Ishikawa (cell line): ENCODE measurements at regions not wholly inside any gene's neighbourhood (a gene's known extent, or its start where the extent isn't known, plus 50 kb on each side); places are given as distances from the start of the nearest gene placed in this dataset.

Experiments used
- CEBPB ChIP-seq: IDR thresholded peaks from 2 replicates; pipeline ENCODE4 v1.6.1; 2012
- CREB1 ChIP-seq: IDR thresholded peaks from 2 replicates; pipeline ENCODE4 v1.6.1; 2012; ENCODE audit warnings: low read depth
- EGR1 ChIP-seq: IDR thresholded peaks from 2 replicates; pipeline ENCODE4 v1.6.1; 2012
- EP300 ChIP-seq: IDR thresholded peaks from 2 replicates; pipeline ENCODE4 v1.6.1; 2012; ENCODE audit warnings: borderline replicate concordance
- FOXM1 ChIP-seq: IDR thresholded peaks from 2 replicates; pipeline ENCODE4 v1.6.1; 2012; ENCODE audit warnings: low read depth, borderline replicate concordance
- NFIC ChIP-seq: IDR thresholded peaks from 2 replicates; pipeline ENCODE4 v1.6.1; 2012
- RAD21 ChIP-seq: IDR thresholded peaks from 2 replicates; pipeline ENCODE4 v1.6.1; 2012; ENCODE audit warnings: low read depth
- REST ChIP-seq: IDR thresholded peaks from 2 replicates; pipeline ENCODE4 v1.6.1; 2012; ENCODE audit warnings: low read depth, mild to moderate bottlenecking
- TAF1 ChIP-seq: IDR thresholded peaks from 2 replicates; pipeline ENCODE4 v1.6.1; 2012; ENCODE audit warnings: low read depth, mild to moderate bottlenecking
- TCF12 ChIP-seq: IDR thresholded peaks from 2 replicates; pipeline ENCODE4 v1.6.1; 2012; ENCODE audit warnings: low read depth
- TEAD4 ChIP-seq: IDR thresholded peaks from 2 replicates; pipeline ENCODE4 v1.6.1; 2012
- USF1 ChIP-seq: IDR thresholded peaks from 2 replicates; pipeline ENCODE4 v1.6.1; 2012
- YY1 ChIP-seq: IDR thresholded peaks from 2 replicates; pipeline ENCODE4 v1.6.1; 2012; ENCODE audit warnings: low read depth
- ZBTB7A ChIP-seq: IDR thresholded peaks from 2 replicates; pipeline ENCODE4 v1.6.1; 2012; ENCODE audit warnings: low read depth
- TF ChIP-seq, protein P1 (sequence below): IDR thresholded peaks from 2 replicates; pipeline ENCODE4 v1.6.1; 2012

GRCh38 chr3:31421314-31422048 lies 111.2 kb upstream of the STT3B start:
- TF ChIP-seq YY1 (no peak), TAF1 (no peak), CREB1 (no peak), EP300 (no peak), FOXM1 (no peak), RAD21 (no peak), ZBTB7A (no peak), REST (no peak), CEBPB (no peak), TCF12 (no peak), TEAD4 (no peak)
- TF ChIP-seq, protein P1, sequence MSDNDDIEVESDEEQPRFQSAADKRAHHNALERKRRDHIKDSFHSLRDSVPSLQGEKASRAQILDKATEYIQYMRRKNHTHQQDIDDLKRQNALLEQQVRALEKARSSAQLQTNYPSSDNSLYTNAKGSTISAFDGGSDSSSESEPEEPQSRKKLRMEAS: no peak

GRCh38 chr3:31422237-31422636 lies 110.5 kb upstream of the STT3B start:
- no peak for TF ChIP-seq NFIC
- TF ChIP-seq EP300: no peak
- no peak for TF ChIP-seq FOXM1
- no peak for TF ChIP-seq TEAD4
- no peak for TF ChIP-seq TAF1
- TF ChIP-seq EGR1: no peak
- no peak for TF ChIP-seq CREB1
- no peak for TF ChIP-seq ZBTB7A
- TF ChIP-seq USF1: no peak

DNA sequence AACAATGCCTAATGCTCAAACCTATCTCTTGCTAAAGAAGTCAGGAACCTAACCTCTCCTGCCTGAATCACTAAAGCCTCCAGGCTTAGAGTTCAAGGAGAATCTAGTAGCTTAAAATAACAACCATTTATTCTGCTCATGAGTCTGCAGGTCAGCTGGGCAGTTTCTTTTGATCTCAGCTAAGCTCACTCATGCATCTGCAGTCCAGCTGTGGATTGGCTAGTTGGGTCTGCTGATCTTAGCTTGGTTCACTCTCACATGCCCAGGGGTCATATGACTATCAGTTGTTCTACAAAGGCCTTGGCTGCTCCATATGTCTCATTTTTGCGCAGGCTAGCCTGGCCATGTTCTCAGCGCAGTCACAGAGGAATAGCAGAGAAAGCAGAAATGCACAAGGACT lies 109.2 kb upstream of the STT3B start:
- TF ChIP-seq RAD21 (no peak), ZBTB7A (no peak), TAF1 (no peak)

DNA sequence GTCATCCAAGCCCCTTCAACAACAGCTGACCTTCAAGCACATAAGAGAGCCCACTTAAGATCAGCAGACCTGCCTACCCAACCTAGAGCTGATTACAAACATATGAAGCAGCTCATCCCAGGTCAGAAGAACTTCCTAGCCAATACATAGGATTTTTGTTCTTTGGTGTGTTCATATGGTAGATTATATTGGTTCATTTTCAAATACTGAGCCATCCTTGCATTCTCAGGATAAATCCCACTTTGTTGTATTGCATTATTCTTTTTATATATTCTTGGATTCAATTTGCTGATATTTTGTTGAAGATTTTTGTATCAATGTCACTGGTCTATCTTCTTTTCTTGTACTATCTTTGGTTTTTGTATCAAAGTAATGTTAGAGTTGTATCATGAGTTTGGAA lies 107.3 kb upstream of the STT3B start:
- TF ChIP-seq, protein P1: no peak
- TF ChIP-seq TAF1 (no peak), YY1 (no peak), USF1 (no peak), TCF12 (no peak), FOXM1 (no peak), REST (no peak), TEAD4 (no peak), RAD21 (no peak), CREB1 (no peak), NFIC (no peak), CEBPB (no peak), EP300 (no peak), ZBTB7A (no peak), EGR1 (no peak)

GRCh38 chr3:31427623-31428022 lies 105.1 kb upstream of the STT3B start:
- TF ChIP-seq FOXM1: no peak
- TF ChIP-seq TAF1: no peak
- no peak for TF ChIP-seq REST
- no peak for TF ChIP-seq CREB1
